ENCODE measurements at regions not wholly inside any gene's neighbourhood (a gene's known extent, or its start where the extent isn't known, plus 50 kb on each side); places are given as distances from the start of the nearest gene placed in this dataset.

GRCh38 chr10:113309791-113310190 is 243.1 kb upstream of the HABP2 start:
- Histone ChIP-seq H3K9me2 (ENCODE audit: insufficient read depth) (no peaks in the 10 kb centered on the region), H3K27me3 (ENCODE audit: insufficient read depth, low read length) (no peaks in the 10 kb centered on the region), H3K4me1 (ENCODE audit: control insufficient read depth in 1 of 2, insufficient read depth in 2 of 2, low read length in 2 of 2) (no peaks in the 10 kb centered on the region), H4K20me1 (ENCODE audit: insufficient read depth) (no peaks in the 10 kb centered on the region), H3K4me3 (replicated peaks in 1 of 2; ENCODE audit: low read depth in 1 of 2, low read length in 2 of 2) (no peak overlapping the region), H3K79me2 (ENCODE audit: insufficient read depth, low read length) (no peaks in the 10 kb centered on the region), H3K9ac (ENCODE audit: low read length) (no peak overlapping the region), H3K27ac (ENCODE audit: low read depth, low read length) (no peak overlapping the region), H3K9me3 (ENCODE audit: control insufficient read depth in 1 of 2, insufficient read depth in 1 of 2, low read depth in 1 of 2, low read length in 2 of 2) (no peaks in the 10 kb centered on the region), H3K36me3 (ENCODE audit: control insufficient read depth in 1 of 2, insufficient read depth in 2 of 2, low read length in 2 of 2) (no peaks in the 10 kb centered on the region), H3K4me2 (ENCODE audit: low read length) (no peak overlapping the region), H2AFZ (ENCODE audit: low read depth, low read length, poor library complexity, severe bottlenecking) (no peak overlapping the region)
- ChIA-PET CTCF (no interaction called here), POLR2A (no interaction called here), RAD21 (ENCODE audit: low non-redundant PET in 1 of 2, low total read pairs in 2 of 2, uncharacterized antibody in 2 of 2, unreplicated experiment in 2 of 2) (no interaction called here)
- DNase-seq (ENCODE audit: low read depth, low spot score), result no peak
- TF ChIP-seq EZH2phosphoT487 (IDR thresholded peaks at IDR 0.05; ENCODE audit: borderline replicate concordance), result no peak
- TF ChIP-seq CEBPB (IDR thresholded peaks at IDR 0.05; ENCODE audit: low read depth), result no peak
- TF ChIP-seq CBX3 (IDR thresholded peaks at IDR 0.05; ENCODE audit: low read depth), result no peak
- no peak for TF ChIP-seq YY1 (IDR thresholded peaks at IDR 0.05; ENCODE audit: extremely low read depth, insufficient replicate concordance, low read depth, low read length)
- TF ChIP-seq JUND (IDR thresholded peaks at IDR 0.05), result no peak
- no peak for TF ChIP-seq ZFX (IDR thresholded peaks at IDR 0.05)
- no peak for TF ChIP-seq ELF1 (IDR thresholded peaks at IDR 0.05; ENCODE audit: borderline replicate concordance, low read depth)
- no peak for TF ChIP-seq ZNF274 (IDR thresholded peaks at IDR 0.05; ENCODE audit: low read depth, low read length)
- no peak for TF ChIP-seq POLR2AphosphoS5 (IDR thresholded peaks at IDR 0.05; ENCODE audit: low read depth, low read length)
- no peak for TF ChIP-seq TCF7L2 (IDR thresholded peaks at IDR 0.05; ENCODE audit: borderline replicate concordance, extremely low read depth, insufficient read depth, insufficient read length)
- TF ChIP-seq MAX (IDR thresholded peaks at IDR 0.05), result no peak
- intact Hi-C loops (cut with micrococcal nuclease), result no loop called here
- ATAC-seq, result no peak
- no TSS peak for BruUV-seq (replicated peaks)

DNA sequence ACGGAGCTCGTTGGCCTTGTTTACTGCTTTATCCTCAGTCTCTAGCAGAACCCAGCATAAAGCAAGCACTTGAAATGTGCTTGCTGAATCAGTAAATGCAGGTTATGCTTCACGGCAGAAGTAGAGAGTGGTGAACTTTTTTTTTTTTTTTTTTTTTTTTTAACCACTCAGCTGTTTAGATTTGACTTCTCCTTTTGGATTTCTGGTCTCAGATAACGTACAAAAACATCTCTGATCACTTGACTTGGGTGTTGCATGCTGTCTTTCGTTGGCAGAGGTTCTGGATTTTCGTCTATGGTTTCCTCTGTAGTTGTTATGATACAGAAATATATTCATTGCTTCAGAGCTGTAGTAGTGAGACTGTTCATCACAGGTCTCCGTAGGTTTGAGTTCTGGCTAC is 242.5 kb upstream of the HABP2 start:
- Histone ChIP-seq H4K20me1 (ENCODE audit: insufficient read depth) (no peaks in the 10 kb centered on the region), H3K9me2 (ENCODE audit: insufficient read depth) (no peaks in the 10 kb centered on the region), H3K79me2 (ENCODE audit: insufficient read depth, low read length) (no peaks in the 10 kb centered on the region), H3K27ac (ENCODE audit: low read depth, low read length) (no peak overlapping the region), H3K4me2 (ENCODE audit: low read length) (no peak overlapping the region), H3K9ac (ENCODE audit: low read length) (no peak overlapping the region), H3K27me3 (ENCODE audit: insufficient read depth, low read length) (no peaks in the 10 kb centered on the region), H3K4me3 (replicated peaks in 1 of 2; ENCODE audit: low read depth in 1 of 2, low read length in 2 of 2) (no peak overlapping the region), H3K4me1 (ENCODE audit: control insufficient read depth in 1 of 2, insufficient read depth in 2 of 2, low read length in 2 of 2) (no peaks in the 10 kb centered on the region), H2AFZ (ENCODE audit: low read depth, low read length, poor library complexity, severe bottlenecking) (no peak overlapping the region), H3K36me3 (ENCODE audit: control insufficient read depth in 1 of 2, insufficient read depth in 2 of 2, low read length in 2 of 2) (no peaks in the 10 kb centered on the region), H3K9me3 (ENCODE audit: control insufficient read depth in 1 of 2, insufficient read depth in 1 of 2, low read depth in 1 of 2, low read length in 2 of 2) (no peaks in the 10 kb centered on the region)
- ChIA-PET CTCF (no interaction called here), POLR2A (no interaction called here), RAD21 (ENCODE audit: low non-redundant PET in 1 of 2, low total read pairs in 2 of 2, uncharacterized antibody in 2 of 2, unreplicated experiment in 2 of 2) (no interaction called here)
- DNase-seq (ENCODE audit: low read depth, low spot score) (no peak), ATAC-seq (no peak)
- intact Hi-C loops (cut with micrococcal nuclease), result no loop called here
- BruUV-seq (replicated peaks), result no TSS peak
- TF ChIP-seq REST (IDR thresholded peaks at IDR 0.05; ENCODE audit: low read depth), result no peak
- no peak for TF ChIP-seq FOSL1 (IDR thresholded peaks at IDR 0.05; ENCODE audit: low read depth)
- TF ChIP-seq, protein P1, sequence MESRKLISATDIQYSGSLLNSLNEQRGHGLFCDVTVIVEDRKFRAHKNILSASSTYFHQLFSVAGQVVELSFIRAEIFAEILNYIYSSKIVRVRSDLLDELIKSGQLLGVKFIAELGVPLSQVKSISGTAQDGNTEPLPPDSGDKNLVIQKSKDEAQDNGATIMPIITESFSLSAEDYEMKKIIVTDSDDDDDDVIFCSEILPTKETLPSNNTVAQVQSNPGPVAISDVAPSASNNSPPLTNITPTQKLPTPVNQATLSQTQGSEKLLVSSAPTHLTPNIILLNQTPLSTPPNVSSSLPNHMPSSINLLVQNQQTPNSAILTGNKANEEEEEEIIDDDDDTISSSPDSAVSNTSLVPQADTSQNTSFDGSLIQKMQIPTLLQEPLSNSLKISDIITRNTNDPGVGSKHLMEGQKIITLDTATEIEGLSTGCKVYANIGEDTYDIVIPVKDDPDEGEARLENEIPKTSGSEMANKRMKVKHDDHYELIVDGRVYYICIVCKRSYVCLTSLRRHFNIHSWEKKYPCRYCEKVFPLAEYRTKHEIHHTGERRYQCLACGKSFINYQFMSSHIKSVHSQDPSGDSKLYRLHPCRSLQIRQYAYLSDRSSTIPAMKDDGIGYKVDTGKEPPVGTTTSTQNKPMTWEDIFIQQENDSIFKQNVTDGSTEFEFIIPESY (IDR thresholded peaks at IDR 0.05; ENCODE audit: extremely low read depth, insufficient replicate concordance, low read length), result no peak
- no peak for TF ChIP-seq CBX3 (IDR thresholded peaks at IDR 0.05; ENCODE audit: low read depth)
- no peak for TF ChIP-seq EGR1 (IDR thresholded peaks at IDR 0.05; ENCODE audit: low read depth)
- no peak for TF ChIP-seq EZH2phosphoT487 (IDR thresholded peaks at IDR 0.05; ENCODE audit: borderline replicate concordance)
- TF ChIP-seq CEBPB (IDR thresholded peaks at IDR 0.05; ENCODE audit: low read depth), result no peak
- no peak for TF ChIP-seq TCF7L2 (IDR thresholded peaks at IDR 0.05; ENCODE audit: borderline replicate concordance, extremely low read depth, insufficient read depth, insufficient read length)
- no peak for TF ChIP-seq RAD21 (IDR thresholded peaks at IDR 0.05; ENCODE audit: low read depth)
- no peak for TF ChIP-seq ZFX (IDR thresholded peaks at IDR 0.05)
- TF ChIP-seq SRF (IDR thresholded peaks at IDR 0.05; ENCODE audit: low read depth), result no peak
